Uterus (tissue), 3 donors: ENCODE measurements at regions not wholly inside any gene's neighbourhood (a gene's known extent, or its start where the extent isn't known, plus 50 kb on each side); places are given as distances from the start of the nearest gene placed in this dataset.

Source experiments
- DNase-seq, 2 donors: peaks; one replicate each; pipeline ENCODE4 v3.0.0-alpha.2; 2019 to 2020
- H3K27ac ChIP-seq, 2 donors: fragments of 200-600 bp; sonication (generic); 1 replicate in 1 of 2; 2 replicates in 1 of 2; pipeline ENCODE4 v1.5.1; 2016 to 2018
- H3K27me3 ChIP-seq, 2 donors: fragments of 200-600 bp; sonication (generic); one replicate each; pipeline ENCODE4 v1.5.1; 2018 to 2019; ENCODE audit warnings: control low read depth in 1 of 2
- H3K36me3 ChIP-seq, 2 donors: fragments of 200-600 bp; sonication (generic); one replicate each; pipeline ENCODE4 v1.5.1; 2019; ENCODE audit warnings: control low read depth in 1 of 2
- H3K4me1 ChIP-seq, 2 donors: fragments of 200-600 bp; sonication (generic); one replicate each; pipeline ENCODE4 v1.5.1; 2018 to 2019; ENCODE audit warnings: control low read depth in 1 of 2
- H3K4me3 ChIP-seq, 2 donors: fragments of 200-600 bp; sonication (generic); 1 replicate in 1 of 2; 2 replicates in 1 of 2; pipeline ENCODE4 v1.5.1; 2018 to 2019; ENCODE audit warnings: mild to moderate bottlenecking in 1 of 2
- H3K9me3 ChIP-seq, 2 donors: fragments of 200-600 bp; sonication (generic); one replicate each; pipeline ENCODE4 v1.5.1; 2019; ENCODE audit warnings: control low read depth in 1 of 2
- CTCF ChIP-seq, 4 experiments: fragments of 200-600 bp in 2 of 4; fragments of 450-650 bp in 2 of 4; sonication (generic) in 2 of 4; IDR thresholded peaks; one replicate each; pipeline ENCODE4 v1.5.1; 2016 to 2019; ENCODE audit warnings: antibody characterized with exemption in 4 of 4, mild to moderate bottlenecking in 2 of 4, moderate library complexity in 1 of 4
- POLR2A ChIP-seq, 2 donors: fragments of 450-650 bp; IDR thresholded peaks; one replicate each; pipeline ENCODE4 v1.6.1; 2016; ENCODE audit warnings: antibody characterized with exemption in 2 of 2, mild to moderate bottlenecking in 1 of 2, moderate library complexity in 1 of 2
- intact Hi-C: fragments of 100-400 bp; cut with DNase I; formaldehyde crosslinking; loops from one replicate; pipeline ENCODE4 v1.15.1; 2023; ENCODE audit warnings: low total_unique reads
- donor health status: DM: yes; HTN: yes; CAD: no.

GRCh38 chr6:140025171-140025570, 650.7 kb upstream of the CITED2 start:
- no peak overlapping the region for H3K27ac ChIP-seq
- no peak for DNase-seq
- H3K9me3 ChIP-seq, result no peaks in the 10 kb centered on the region
- no peak for TF ChIP-seq CTCF (IDR thresholded peaks at IDR 0.05)
- no peak for TF ChIP-seq POLR2A (IDR thresholded peaks at IDR 0.05)
- H3K27me3 ChIP-seq, result no peaks in the 10 kb centered on the region
- H3K4me3 ChIP-seq, result no peak overlapping the region
- no peaks in the 10 kb centered on the region for H3K4me1 ChIP-seq
- no peaks in the 10 kb centered on the region for H3K36me3 ChIP-seq
- intact Hi-C loops, result no loop called here

- H3K4me1 ChIP-seq, result no peaks in the 10 kb centered on the region
- intact Hi-C loops, result no loop called here
- no peak for DNase-seq
- H3K27ac ChIP-seq, result no peak overlapping the region
- no peak for TF ChIP-seq POLR2A (IDR thresholded peaks at IDR 0.05)
- no peak for TF ChIP-seq CTCF (IDR thresholded peaks at IDR 0.05)
- no peaks in the 10 kb centered on the region for H3K36me3 ChIP-seq
- H3K4me3 ChIP-seq, result no peak overlapping the region
- H3K27me3 ChIP-seq, result no peaks in the 10 kb centered on the region
- H3K9me3 ChIP-seq, result no peaks in the 10 kb centered on the region
These were observed 645.9 kb upstream of the CITED2 start for GRCh38 chr6:140020207-140020791.

- TF ChIP-seq CTCF (IDR thresholded peaks at IDR 0.05) (no peak), POLR2A (IDR thresholded peaks at IDR 0.05) (no peak)
- Histone ChIP-seq H3K4me3 (no peak overlapping the region), H3K27ac (no peak overlapping the region)
These were observed 644.1 kb upstream of the CITED2 start for GRCh38 chr6:140018588-140018987.

GRCh38 chr6:140017470-140017869, 643.0 kb upstream of the CITED2 start:
- TF ChIP-seq POLR2A (IDR thresholded peaks at IDR 0.05) (no peak), CTCF (IDR thresholded peaks at IDR 0.05) (no peak)
- Histone ChIP-seq H3K9me3 (no peaks in the 10 kb centered on the region), H3K4me3 (no peak overlapping the region), H3K4me1 (no peaks in the 10 kb centered on the region), H3K27me3 (no peaks in the 10 kb centered on the region), H3K36me3 (no peaks in the 10 kb centered on the region), H3K27ac (no peak overlapping the region)
- no peak for DNase-seq
- intact Hi-C loops, result no loop called here

More at GRCh38 chr6:140018588-140018987, 644.1 kb upstream of the CITED2 start:
- DNase-seq, result no peak
- H3K4me1 ChIP-seq, result no peaks in the 10 kb centered on the region
- H3K9me3 ChIP-seq, result no peaks in the 10 kb centered on the region
- intact Hi-C loops, result no loop called here
- no peaks in the 10 kb centered on the region for H3K36me3 ChIP-seq
- no peaks in the 10 kb centered on the region for H3K27me3 ChIP-seq

GRCh38 chr6:140012150-140012549, 637.7 kb upstream of the CITED2 start:
- intact Hi-C loops, result no loop called here

More at GRCh38 chr6:140012150-140012549, 637.7 kb upstream of the CITED2 start:
- Histone ChIP-seq H3K36me3 (no peaks in the 10 kb centered on the region), H3K9me3 (no peaks in the 10 kb centered on the region), H3K27me3 (no peaks in the 10 kb centered on the region), H3K27ac (no peak overlapping the region), H3K4me3 (no peak overlapping the region), H3K4me1 (no peaks in the 10 kb centered on the region)
- no peak for DNase-seq
- TF ChIP-seq POLR2A (IDR thresholded peaks at IDR 0.05) (no peak), CTCF (IDR thresholded peaks at IDR 0.05) (no peak)
